HFFc6 (cell line): ENCODE measurements at regions not wholly inside any gene's neighbourhood (a gene's known extent, or its start where the extent isn't known, plus 50 kb on each side); places are given as distances from the start of the nearest gene placed in this dataset.

Experiments
- DNase-seq: peaks from one replicate; pipeline ENCODE4 v3.0.0-alpha.2; 2018
- H3K27ac Mint-ChIP-seq: 2 replicates; pipeline ENCODE4 v1.8.0; 2020; ENCODE audit warnings: mild to moderate bottlenecking, mixed read lengths
- H3K27me3 Mint-ChIP-seq: 2 replicates; pipeline ENCODE4 v1.8.0; 2021; ENCODE audit warnings: mild to moderate bottlenecking, moderate library complexity, mixed read lengths; ENCODE audit not compliant: insufficient read depth
- H3K36me3 Mint-ChIP-seq: 2 replicates; pipeline ENCODE4 v1.8.0; 2021; ENCODE audit warnings: low read depth, mixed read lengths
- H3K4me1 Mint-ChIP-seq: 2 replicates; pipeline ENCODE4 v1.8.0; 2020; ENCODE audit warnings: low read depth, mixed read lengths
- H3K4me3 Mint-ChIP-seq: 2 replicates; pipeline ENCODE4 v1.8.0; 2020; ENCODE audit warnings: mild to moderate bottlenecking, moderate library complexity, mixed read lengths
- H3K9me3 Mint-ChIP-seq: 2 replicates; pipeline ENCODE4 v1.8.0; 2020; ENCODE audit warnings: mild to moderate bottlenecking, mixed read lengths
- CTCF ChIP-seq: fragments of 200-600 bp; sonication (generic); IDR thresholded peaks from 2 replicates; pipeline ENCODE4 v1.5.0; 2021; ENCODE audit warnings: antibody characterized with exemption, mild to moderate bottlenecking

GRCh38 chr12:81888106-81888740, 129.1 kb upstream of the PPFIA2 start:
- TF ChIP-seq CTCF: no peak
- Mint-ChIP-seq H3K36me3 (peaks cover 5% of the 10 kb centered on the region; the same call in 1 of the 2 replicates), H3K4me3 (no peak overlapping the region), H3K9me3 (peaks cover 24% of the 10 kb centered on the region), H3K27me3 (peaks cover 1% of the 10 kb centered on the region; the same call in 1 of the 2 replicates), H3K4me1 (no peaks in the 10 kb centered on the region), H3K27ac (no peak overlapping the region)
- DNase-seq: no peak

- Mint-ChIP-seq H3K27ac (no peak overlapping the region), H3K4me1 (no peaks in the 10 kb centered on the region)
These were observed 115.4 kb upstream of the PPFIA2 start for GRCh38 chr12:81874586-81874985.

GRCh38 chr12:81874166-81874565, 115.0 kb upstream of the PPFIA2 start:
- Mint-ChIP-seq H3K4me1 (no peaks in the 10 kb centered on the region), H3K4me3 (no peak overlapping the region), H3K36me3 (no peaks in the 10 kb centered on the region), H3K27me3 (no peaks in the 10 kb centered on the region), H3K27ac (no peak overlapping the region), H3K9me3 (peaks cover 23% of the 10 kb centered on the region)
- DNase-seq: no peak
- TF ChIP-seq CTCF: no peak

More at GRCh38 chr12:81874586-81874985, 115.4 kb upstream of the PPFIA2 start:
- no peak for TF ChIP-seq CTCF
- Mint-ChIP-seq H3K9me3 (peaks cover 23% of the 10 kb centered on the region), H3K4me3 (no peak overlapping the region), H3K27me3 (no peaks in the 10 kb centered on the region), H3K36me3 (no peaks in the 10 kb centered on the region)
- DNase-seq: no peak

DNA sequence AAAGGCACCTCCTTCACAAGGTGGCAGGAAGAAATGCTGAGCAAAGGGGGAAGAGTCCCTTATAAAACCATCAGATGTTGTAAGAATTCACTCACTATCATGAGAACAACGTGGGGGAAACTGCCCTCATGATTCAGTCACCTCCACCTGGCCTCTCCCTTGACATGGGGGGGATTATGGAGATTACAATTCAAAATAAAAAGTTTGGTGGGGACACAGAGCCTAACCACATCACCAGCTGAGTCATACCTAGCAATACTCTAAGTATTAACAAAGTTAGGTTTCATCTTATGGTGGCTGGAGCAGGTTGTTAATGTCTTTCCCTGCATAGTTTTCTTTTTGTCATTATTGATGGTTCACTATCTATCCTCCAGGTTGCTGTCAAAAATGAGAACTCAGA, 113.2 kb upstream of the PPFIA2 start:
- H3K4me1 Mint-ChIP-seq: no peaks in the 10 kb centered on the region
- TF ChIP-seq CTCF: no peak
- H3K27me3 Mint-ChIP-seq: no peaks in the 10 kb centered on the region
- no peak overlapping the region for H3K4me3 Mint-ChIP-seq
- H3K27ac Mint-ChIP-seq: no peak overlapping the region
- no peak for DNase-seq
- H3K36me3 Mint-ChIP-seq: no peaks in the 10 kb centered on the region
- peaks cover 23% of the 10 kb centered on the region for H3K9me3 Mint-ChIP-seq

GRCh38 chr12:81866081-81866480, 106.9 kb upstream of the PPFIA2 start:
- no peak overlapping the region for H3K27ac Mint-ChIP-seq
- no peak overlapping the region for H3K4me3 Mint-ChIP-seq
- no peaks in the 10 kb centered on the region for H3K4me1 Mint-ChIP-seq
- no peak for DNase-seq
- H3K9me3 Mint-ChIP-seq: peaks cover 30% of the 10 kb centered on the region
- H3K36me3 Mint-ChIP-seq: no peaks in the 10 kb centered on the region
- TF ChIP-seq CTCF: no peak
- no peaks in the 10 kb centered on the region for H3K27me3 Mint-ChIP-seq
